ENCODE measurements at regions not wholly inside any gene's neighbourhood (a gene's known extent, or its start where the extent isn't known, plus 50 kb on each side); places are given as distances from the start of the nearest gene placed in this dataset.

DNA sequence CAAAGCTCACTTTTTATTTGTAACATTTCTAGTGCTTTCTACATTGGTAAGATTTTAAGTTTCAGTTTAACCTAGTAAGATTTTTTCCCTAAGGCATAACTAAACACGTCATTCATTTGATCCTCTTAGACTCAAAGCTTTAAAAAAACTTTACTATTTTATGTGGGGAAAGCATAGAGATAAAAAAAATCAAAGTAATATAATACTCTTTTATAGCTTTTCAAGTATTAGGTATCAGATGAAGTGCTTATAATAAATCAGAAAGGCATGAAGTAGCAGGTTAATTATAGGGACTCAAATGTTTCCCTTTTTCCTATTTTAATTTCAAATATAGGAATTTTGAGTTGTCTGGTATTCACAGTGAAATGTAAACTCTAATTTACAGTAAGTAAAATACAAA is 68.0 kb upstream of the POU5F2 start:
- H3K9me3 ChIP-seq, result no peaks in the 10 kb centered on the region
- no peak for DNase-seq
- no peak overlapping the region for H3K4me3 ChIP-seq (ENCODE audit: low read depth, low read length)
- no peaks in the 10 kb centered on the region for H3K4me1 ChIP-seq
- TF ChIP-seq, protein P1, sequence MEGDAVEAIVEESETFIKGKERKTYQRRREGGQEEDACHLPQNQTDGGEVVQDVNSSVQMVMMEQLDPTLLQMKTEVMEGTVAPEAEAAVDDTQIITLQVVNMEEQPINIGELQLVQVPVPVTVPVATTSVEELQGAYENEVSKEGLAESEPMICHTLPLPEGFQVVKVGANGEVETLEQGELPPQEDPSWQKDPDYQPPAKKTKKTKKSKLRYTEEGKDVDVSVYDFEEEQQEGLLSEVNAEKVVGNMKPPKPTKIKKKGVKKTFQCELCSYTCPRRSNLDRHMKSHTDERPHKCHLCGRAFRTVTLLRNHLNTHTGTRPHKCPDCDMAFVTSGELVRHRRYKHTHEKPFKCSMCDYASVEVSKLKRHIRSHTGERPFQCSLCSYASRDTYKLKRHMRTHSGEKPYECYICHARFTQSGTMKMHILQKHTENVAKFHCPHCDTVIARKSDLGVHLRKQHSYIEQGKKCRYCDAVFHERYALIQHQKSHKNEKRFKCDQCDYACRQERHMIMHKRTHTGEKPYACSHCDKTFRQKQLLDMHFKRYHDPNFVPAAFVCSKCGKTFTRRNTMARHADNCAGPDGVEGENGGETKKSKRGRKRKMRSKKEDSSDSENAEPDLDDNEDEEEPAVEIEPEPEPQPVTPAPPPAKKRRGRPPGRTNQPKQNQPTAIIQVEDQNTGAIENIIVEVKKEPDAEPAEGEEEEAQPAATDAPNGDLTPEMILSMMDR (IDR thresholded peaks at IDR 0.05; ENCODE audit: low read depth, low read length), result no peak
- H3K36me3 ChIP-seq, result no peaks in the 10 kb centered on the region
- H3K27me3 ChIP-seq, result no peaks in the 10 kb centered on the region

DNA sequence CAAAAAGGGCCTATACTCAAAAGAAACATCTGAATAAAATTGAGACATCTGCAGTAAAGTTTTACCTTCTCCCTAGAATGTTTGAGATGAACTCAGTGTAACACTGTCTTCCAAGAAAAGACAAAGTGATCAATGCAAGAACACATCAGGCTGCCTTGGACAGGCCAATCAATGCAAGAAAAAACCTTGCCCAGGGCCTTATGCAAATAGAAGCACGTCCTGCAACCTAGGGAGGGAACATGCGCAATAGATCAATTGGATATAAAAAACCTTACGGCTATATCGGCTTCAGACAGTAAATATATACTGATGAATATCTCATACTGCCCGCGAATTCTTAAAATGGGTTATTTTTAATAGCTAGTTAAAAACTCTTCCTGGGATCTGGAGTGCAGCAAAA is 66.4 kb upstream of the POU5F2 start:
- no peak overlapping the region for H3K4me3 ChIP-seq (ENCODE audit: low read depth, low read length)
- TF ChIP-seq, protein P1 (IDR thresholded peaks at IDR 0.05; ENCODE audit: low read depth, low read length), result no peak
- H3K4me1 ChIP-seq, result no peaks in the 10 kb centered on the region
- H3K27me3 ChIP-seq, result no peaks in the 10 kb centered on the region
- H3K9me3 ChIP-seq, result no peaks in the 10 kb centered on the region
- H3K36me3 ChIP-seq, result no peaks in the 10 kb centered on the region
- DNase-seq, result no peak

DNA sequence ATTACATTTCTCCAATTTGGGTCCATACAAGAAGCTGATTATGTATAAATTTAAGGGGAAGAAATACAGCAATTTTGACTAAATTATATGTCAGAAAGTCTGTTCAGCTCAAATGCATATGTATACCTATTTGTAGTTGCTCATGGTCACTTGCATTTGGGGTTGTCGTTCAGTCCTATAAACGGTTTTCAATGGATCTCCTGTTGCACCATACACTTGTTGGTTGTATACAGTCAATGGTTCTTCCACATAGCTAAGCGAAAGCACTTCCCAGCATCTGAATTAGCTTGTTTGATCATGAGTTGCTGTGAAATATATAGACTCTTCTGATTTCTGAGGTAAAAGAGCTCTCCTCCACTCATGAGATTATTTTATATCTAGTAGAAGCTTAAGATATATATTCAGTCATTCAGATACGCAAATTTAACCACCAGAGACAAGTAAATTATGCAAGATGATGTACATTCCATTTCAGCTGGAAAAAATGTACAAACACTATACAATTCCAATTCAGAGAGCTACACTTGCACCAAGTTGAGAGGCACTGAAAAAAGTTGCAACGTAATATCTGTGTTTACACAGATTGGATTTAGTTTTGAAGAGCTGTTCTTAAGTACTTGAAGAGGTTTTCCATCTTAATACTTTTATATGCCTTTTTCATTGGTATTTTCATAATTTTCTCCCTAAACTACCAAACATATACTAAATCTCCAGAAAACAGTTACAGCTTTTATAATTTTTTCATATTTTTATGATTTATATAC is 64.4 kb upstream of the POU5F2 start:
- Histone ChIP-seq H3K27me3 (no peaks in the 10 kb centered on the region), H3K9me3 (no peaks in the 10 kb centered on the region)

DNA sequence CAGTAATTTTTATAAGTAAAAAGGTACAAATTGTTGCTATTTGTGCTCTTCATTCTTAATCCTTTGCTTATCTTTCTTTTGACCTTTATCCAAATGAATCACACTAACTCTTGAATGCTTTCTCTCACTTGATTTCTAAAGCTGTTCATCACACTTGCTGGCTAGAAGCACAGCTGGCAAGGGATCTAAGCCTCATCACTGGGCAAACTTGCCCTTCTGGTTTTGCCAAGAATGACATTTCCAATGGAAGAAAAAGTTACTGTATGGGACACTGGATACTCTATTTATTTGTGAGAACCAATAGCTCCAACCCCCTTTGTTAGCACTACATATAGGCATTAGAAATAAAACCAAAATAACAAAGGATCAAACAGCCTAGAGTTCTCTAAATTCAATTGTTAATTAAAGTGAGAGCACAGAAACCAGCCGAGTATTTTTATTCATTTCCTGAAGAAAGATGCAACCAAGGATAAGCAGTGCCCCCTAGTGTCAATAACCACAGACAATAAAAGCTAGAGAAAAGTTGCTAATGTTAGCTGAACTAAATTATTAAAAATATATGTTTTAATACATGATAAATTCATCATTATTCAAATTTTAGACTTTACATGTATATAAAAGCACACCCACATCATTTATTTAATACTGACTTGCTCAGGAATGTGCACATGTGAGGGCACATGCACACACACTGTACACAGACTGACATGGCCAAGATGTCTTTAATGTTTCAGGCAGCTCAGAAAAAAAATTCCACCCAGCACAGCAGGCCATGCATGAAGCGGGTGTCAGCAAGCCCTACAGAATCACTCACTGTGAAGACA is 59.8 kb upstream of the POU5F2 start:
- Histone ChIP-seq H3K36me3 (no peaks in the 10 kb centered on the region), H3K4me3 (ENCODE audit: low read depth, low read length) (peak overlapping the region; percentile 20), H3K27me3 (no peaks in the 10 kb centered on the region), H3K4me1 (no peaks in the 10 kb centered on the region; the same call in 1 of the 2 replicates), H3K9me3 (no peaks in the 10 kb centered on the region)
- TF ChIP-seq, protein P1 (IDR thresholded peaks at IDR 0.05; ENCODE audit: low read depth, low read length), result peak; percentile 79
- peak; percentile 39 for DNase-seq

More for the DNA sequence above, 64.4 kb upstream of the POU5F2 start:
- Histone ChIP-seq H3K4me1 (no peaks in the 10 kb centered on the region; the same call in 1 of the 2 replicates), H3K4me3 (ENCODE audit: low read depth, low read length) (no peak overlapping the region), H3K36me3 (no peaks in the 10 kb centered on the region)
- TF ChIP-seq, protein P1 (IDR thresholded peaks at IDR 0.05; ENCODE audit: low read depth, low read length), result no peak
- no peak for DNase-seq

DNA sequence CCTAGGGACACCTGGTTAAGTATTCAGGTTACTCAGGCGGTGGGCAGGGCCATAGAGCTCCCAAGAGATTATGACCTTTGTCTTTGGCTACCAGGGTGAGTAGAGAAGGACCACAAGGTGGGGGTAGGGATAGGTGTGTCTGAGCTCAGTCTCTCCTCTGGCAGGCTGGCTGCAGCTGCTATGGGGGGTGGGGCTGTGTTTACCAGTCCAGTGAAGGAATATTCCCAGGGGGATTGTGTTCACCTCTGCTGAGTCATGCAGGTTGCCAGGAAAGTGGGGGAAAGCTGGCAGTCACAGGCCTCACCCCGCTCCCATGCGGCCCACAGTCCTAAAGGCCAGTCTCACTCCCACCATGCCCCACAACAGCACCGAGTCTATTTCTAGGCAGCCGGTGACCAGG is 53.6 kb upstream of the POU5F2 start:
- Histone ChIP-seq H3K36me3 (no peaks in the 10 kb centered on the region), H3K9me3 (no peaks in the 10 kb centered on the region), H3K27me3 (no peaks in the 10 kb centered on the region), H3K4me1 (peaks cover 3% of the 10 kb centered on the region; the same call in 1 of the 2 replicates), H3K4me3 (ENCODE audit: low read depth, low read length) (no peak overlapping the region)
- TF ChIP-seq, protein P1 (IDR thresholded peaks at IDR 0.05; ENCODE audit: low read depth, low read length), result no peak
- DNase-seq, result peak; percentile 32

Measured in BE2C (cell line).